ENCODE measurements at regions not wholly inside any gene's neighbourhood (a gene's known extent, or its start where the extent isn't known, plus 50 kb on each side); places are given as distances from the start of the nearest gene placed in this dataset.
"Not testable (repeated sequence)": the region's sequence is repeated elsewhere in the genome, so short reads cannot be mapped to it uniquely, and the experiment has no call there.

DNA sequence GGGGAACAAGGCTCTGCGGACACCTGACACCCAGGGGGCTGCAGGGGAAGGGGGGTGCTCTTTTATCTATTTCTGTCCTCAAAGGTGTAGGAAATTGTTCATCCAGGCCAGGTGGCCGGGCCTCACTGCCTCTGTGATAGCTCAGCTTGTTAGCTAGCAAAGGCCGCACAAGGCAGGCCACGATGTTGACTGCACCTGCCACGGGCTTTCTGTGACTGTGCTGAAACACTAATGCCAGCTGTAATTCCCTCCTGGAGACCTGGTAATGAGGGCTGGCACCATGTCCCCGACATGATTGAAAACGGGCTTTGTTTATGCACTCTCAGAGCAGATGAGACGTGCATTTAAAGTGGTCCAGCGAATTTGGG, 61.4 kb upstream of the APCDD1L start:
- peaks cover 2% of the 10 kb centered on the region for H3K27me3 Mint-ChIP-seq (ENCODE audit: unreplicated experiment)
- H3K9me3 Mint-ChIP-seq (ENCODE audit: unreplicated experiment) = no peaks in the 10 kb centered on the region
- no peak overlapping the region for H3K27ac Mint-ChIP-seq (ENCODE audit: unreplicated experiment)
- TF ChIP-seq, protein P1, sequence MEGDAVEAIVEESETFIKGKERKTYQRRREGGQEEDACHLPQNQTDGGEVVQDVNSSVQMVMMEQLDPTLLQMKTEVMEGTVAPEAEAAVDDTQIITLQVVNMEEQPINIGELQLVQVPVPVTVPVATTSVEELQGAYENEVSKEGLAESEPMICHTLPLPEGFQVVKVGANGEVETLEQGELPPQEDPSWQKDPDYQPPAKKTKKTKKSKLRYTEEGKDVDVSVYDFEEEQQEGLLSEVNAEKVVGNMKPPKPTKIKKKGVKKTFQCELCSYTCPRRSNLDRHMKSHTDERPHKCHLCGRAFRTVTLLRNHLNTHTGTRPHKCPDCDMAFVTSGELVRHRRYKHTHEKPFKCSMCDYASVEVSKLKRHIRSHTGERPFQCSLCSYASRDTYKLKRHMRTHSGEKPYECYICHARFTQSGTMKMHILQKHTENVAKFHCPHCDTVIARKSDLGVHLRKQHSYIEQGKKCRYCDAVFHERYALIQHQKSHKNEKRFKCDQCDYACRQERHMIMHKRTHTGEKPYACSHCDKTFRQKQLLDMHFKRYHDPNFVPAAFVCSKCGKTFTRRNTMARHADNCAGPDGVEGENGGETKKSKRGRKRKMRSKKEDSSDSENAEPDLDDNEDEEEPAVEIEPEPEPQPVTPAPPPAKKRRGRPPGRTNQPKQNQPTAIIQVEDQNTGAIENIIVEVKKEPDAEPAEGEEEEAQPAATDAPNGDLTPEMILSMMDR (IDR thresholded peaks at IDR 0.05; ENCODE audit: unreplicated experiment) = no peak
- no peak for DNase-seq (ENCODE audit: low spot score)
- peaks cover 9% of the 10 kb centered on the region for H3K4me1 Mint-ChIP-seq (ENCODE audit: unreplicated experiment)
- no peaks in the 10 kb centered on the region for H3K36me3 Mint-ChIP-seq (ENCODE audit: low read depth, unreplicated experiment)
- H3K4me3 Mint-ChIP-seq (ENCODE audit: unreplicated experiment) = no peak overlapping the region

DNA sequence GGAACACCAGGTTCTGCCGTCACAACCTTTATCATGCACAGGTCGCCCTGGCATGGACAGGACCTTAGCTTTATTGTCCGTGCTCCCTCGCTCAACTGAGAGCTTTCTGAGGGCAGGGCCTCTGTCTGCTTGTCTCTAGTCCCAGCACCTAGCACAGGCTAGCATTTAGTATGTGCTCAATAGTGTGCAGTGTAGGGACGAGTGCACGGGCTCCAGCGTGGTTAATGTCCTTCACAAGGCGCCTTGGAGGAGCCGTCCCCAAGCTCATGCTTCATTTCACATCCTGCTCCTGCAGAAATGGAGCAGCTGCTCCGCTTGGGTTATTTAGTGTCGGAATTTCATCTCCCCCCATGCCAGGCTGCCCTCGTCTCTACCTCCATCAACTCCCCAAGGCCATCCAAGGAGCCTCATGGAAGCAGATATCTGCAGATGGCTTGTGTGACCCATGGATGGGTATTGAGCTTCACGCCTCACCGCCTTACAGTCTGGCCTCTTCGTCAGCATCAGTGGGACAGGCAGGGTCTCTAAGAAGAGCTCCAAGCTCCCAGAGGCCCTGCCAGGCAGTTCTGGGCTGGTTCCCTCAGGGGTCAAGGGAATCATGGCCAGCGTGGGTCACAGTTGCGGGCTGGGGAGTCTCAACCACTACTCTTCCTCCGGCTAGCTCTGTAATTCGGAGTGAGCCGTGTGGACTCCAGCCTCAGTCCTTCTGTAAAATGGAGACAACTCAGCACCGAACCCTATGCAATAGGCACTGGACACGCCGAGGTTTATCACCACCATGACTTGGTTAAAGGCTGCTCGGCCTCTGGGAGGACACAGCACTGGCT, 60.8 kb upstream of the APCDD1L start:
- no peak overlapping the region for H3K27ac Mint-ChIP-seq (ENCODE audit: unreplicated experiment)
- H3K4me3 Mint-ChIP-seq (ENCODE audit: unreplicated experiment) = no peak overlapping the region
- no peaks in the 10 kb centered on the region for H3K27me3 Mint-ChIP-seq (ENCODE audit: unreplicated experiment)
- no peaks in the 10 kb centered on the region for H3K9me3 Mint-ChIP-seq (ENCODE audit: unreplicated experiment)
- no peak for DNase-seq (ENCODE audit: low spot score)
- H3K36me3 Mint-ChIP-seq (ENCODE audit: low read depth, unreplicated experiment) = no peaks in the 10 kb centered on the region
- H3K4me1 Mint-ChIP-seq (ENCODE audit: unreplicated experiment) = peaks cover 9% of the 10 kb centered on the region
- TF ChIP-seq, protein P1 (IDR thresholded peaks at IDR 0.05; ENCODE audit: unreplicated experiment) = no peak

DNA sequence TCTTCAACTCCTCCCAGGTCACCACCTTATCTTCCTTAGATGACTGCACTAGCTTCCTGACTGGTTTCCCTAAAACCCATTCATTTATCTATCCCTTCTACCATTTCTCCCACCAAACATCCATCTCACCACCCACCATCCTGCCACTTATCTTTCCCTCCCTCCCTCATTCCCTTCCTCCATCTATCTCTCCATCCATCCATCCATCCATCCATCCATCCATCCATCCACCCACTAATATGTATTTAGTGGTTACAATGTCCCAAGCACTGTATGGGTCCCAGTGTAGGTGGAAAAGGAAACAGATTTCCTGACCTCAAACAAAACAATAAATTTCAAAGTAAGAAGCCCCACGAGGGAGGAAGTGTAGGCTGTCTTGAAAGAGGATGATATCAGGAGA, 59.3 kb upstream of the APCDD1L start:
- DNase-seq (ENCODE audit: low spot score) = no peak
- H3K36me3 Mint-ChIP-seq (ENCODE audit: low read depth, unreplicated experiment) = no peaks in the 10 kb centered on the region
- no peak overlapping the region for H3K27ac Mint-ChIP-seq (ENCODE audit: unreplicated experiment)
- peaks cover 10% of the 10 kb centered on the region for H3K4me1 Mint-ChIP-seq (ENCODE audit: unreplicated experiment)
- no peaks in the 10 kb centered on the region for H3K9me3 Mint-ChIP-seq (ENCODE audit: unreplicated experiment)
- H3K27me3 Mint-ChIP-seq (ENCODE audit: unreplicated experiment) = no peaks in the 10 kb centered on the region
- TF ChIP-seq, protein P1 (IDR thresholded peaks at IDR 0.05; ENCODE audit: unreplicated experiment) = no peak
- H3K4me3 Mint-ChIP-seq (ENCODE audit: unreplicated experiment) = no peak overlapping the region

DNA sequence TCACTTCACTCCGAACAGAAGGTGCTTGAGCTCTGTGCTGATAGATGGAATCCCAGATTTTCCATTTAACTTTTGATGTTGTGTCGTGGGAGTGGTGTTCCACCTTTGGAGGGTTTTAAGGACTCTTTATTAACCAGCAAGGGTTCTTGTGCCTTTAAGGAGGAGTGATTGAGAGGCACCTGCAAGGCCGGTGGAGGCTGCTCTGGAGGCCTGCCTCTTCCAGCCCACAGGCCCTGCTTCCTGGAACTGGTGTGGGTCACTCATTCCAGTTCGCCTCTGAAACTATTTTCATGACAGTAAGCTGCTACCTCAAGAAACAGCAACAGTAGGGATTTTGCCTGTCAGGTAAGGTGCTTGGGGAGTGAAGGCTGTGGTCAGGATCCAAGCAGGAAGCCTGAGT, 58.8 kb upstream of the APCDD1L start:
- Mint-ChIP-seq H3K9me3 (ENCODE audit: unreplicated experiment) (no peaks in the 10 kb centered on the region), H3K27me3 (ENCODE audit: unreplicated experiment) (no peaks in the 10 kb centered on the region), H3K4me1 (ENCODE audit: unreplicated experiment) (peaks cover 15% of the 10 kb centered on the region), H3K36me3 (ENCODE audit: low read depth, unreplicated experiment) (no peaks in the 10 kb centered on the region), H3K27ac (ENCODE audit: unreplicated experiment) (no peak overlapping the region), H3K4me3 (ENCODE audit: unreplicated experiment) (no peak overlapping the region)
- no peak for DNase-seq (ENCODE audit: low spot score)
- TF ChIP-seq, protein P1 (IDR thresholded peaks at IDR 0.05; ENCODE audit: unreplicated experiment) = no peak

DNA sequence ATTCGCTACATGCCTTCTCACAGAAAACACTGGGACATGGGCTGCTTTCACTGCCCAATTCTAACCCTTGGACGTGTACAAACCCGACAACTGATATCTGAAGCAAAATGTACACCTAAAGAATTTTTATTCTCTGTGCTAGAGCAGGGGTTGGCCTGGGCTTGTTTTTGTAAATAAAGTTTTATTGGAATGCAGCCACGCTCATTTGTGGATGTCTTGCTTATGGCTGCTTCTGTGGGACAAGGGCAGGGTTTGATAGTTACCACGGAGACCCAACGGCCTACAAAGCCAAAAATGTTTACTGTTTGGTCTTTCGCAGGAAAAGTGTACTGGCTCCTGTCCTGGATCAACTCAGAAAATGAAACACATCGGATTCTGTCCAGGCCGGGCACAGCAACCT, 58.1 kb upstream of the APCDD1L start:
- Mint-ChIP-seq H3K4me1 (ENCODE audit: unreplicated experiment) (peaks cover 14% of the 10 kb centered on the region), H3K36me3 (ENCODE audit: low read depth, unreplicated experiment) (no peaks in the 10 kb centered on the region), H3K27me3 (ENCODE audit: unreplicated experiment) (no peaks in the 10 kb centered on the region), H3K27ac (ENCODE audit: unreplicated experiment) (no peak overlapping the region), H3K9me3 (ENCODE audit: unreplicated experiment) (no peaks in the 10 kb centered on the region), H3K4me3 (ENCODE audit: unreplicated experiment) (no peak overlapping the region)
- TF ChIP-seq, protein P1 (IDR thresholded peaks at IDR 0.05; ENCODE audit: unreplicated experiment) = no peak
- DNase-seq (ENCODE audit: low spot score) = no peak

DNA sequence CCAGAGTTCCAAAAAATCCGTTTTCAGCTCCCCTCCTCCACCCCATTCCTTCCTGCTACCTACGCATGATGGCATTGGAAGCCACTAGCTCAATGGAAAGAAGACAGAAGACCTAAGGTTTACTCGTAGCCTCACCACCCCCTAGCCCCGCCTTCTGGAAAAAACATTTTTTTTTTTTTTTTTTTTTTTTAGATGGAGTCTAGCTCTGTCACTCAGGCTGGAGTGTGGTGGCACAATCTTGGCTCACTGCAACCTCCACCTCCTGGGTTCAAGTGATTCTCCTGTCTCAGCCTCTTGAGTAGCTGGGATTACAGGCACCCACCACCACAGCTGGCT, 57.2 kb upstream of the APCDD1L start:
- H3K36me3 Mint-ChIP-seq (ENCODE audit: low read depth, unreplicated experiment); DNase-seq (ENCODE audit: low spot score); H3K27me3 Mint-ChIP-seq (ENCODE audit: unreplicated experiment); H3K9me3 Mint-ChIP-seq (ENCODE audit: unreplicated experiment); H3K4me3 Mint-ChIP-seq (ENCODE audit: unreplicated experiment); H3K27ac Mint-ChIP-seq (ENCODE audit: unreplicated experiment): not testable (repeated sequence)
- peaks cover 14% of the 10 kb centered on the region for H3K4me1 Mint-ChIP-seq (ENCODE audit: unreplicated experiment)
